K562 (cell line): ENCODE measurements at regions not wholly inside any gene's neighbourhood (a gene's known extent, or its start where the extent isn't known, plus 50 kb on each side); places are given as distances from the start of the nearest gene placed in this dataset.

ENCODE experiments used
- ATAC-seq: fragments of 200-7000 bp; cut with Tn5 transposase; 3 replicates; pipeline ENCODE4 v1.9.1; 2020; ENCODE audit warnings: moderate library complexity
- BruUV-seq: library from RNA; stranded (reverse); fragments of 400-500 nt; replicated peaks from 2 replicates; lab custom pipeline; 2021; lab: Mats Ljungman, UMichigan
- CTCF ChIA-PET: fragments of 300-600 bp; formaldehyde crosslinking; extraction: SDS; loops from one replicate; lab custom pipeline; 2021; ENCODE audit warnings: low intra/inter-chr PET ratio; lab: Yijun Ruan, JAX
- POLR2A ChIA-PET: fragments of 300-600, 350-650 bp; sonication (Branson Sonifier 250); formaldehyde crosslinking; extraction: SDS; loops from one replicate; lab custom pipeline; 2021; ENCODE audit warnings: antibody characterized with exemption, inconsistent platforms; lab: Yijun Ruan, JAX
- DNase-seq, 4 experiments: peaks; one replicate each; pipeline versions ENCODE4 v3.0.0 to v3.0.0-alpha.2; 2011 to 2018; ENCODE audit warnings: low spot score in 3 of 4, mixed read lengths in 3 of 4; ENCODE audit errors: extremely low read depth in 1 of 4
- FAIRE-seq: peaks from 2 replicates; lab custom pipeline; 2011; peaks lifted over from hg19 to GRCh38; lab: Jason Lieb, UNC
- H2AFZ ChIP-seq: 2 replicates; pipeline ENCODE4 v1.6.0; 2011; ENCODE audit warnings: low read depth, low read length, control low read depth, inconsistent platforms
- H3K27ac ChIP-seq: fragments of 200-600 bp; 3 replicates; pipeline ENCODE4 v1.8.0; 2011; ENCODE audit warnings: low read depth, mild to moderate bottlenecking, control low read depth, inconsistent platforms, low read length, moderate library complexity, mixed read lengths; ENCODE audit errors: extremely low read depth
- H3K27me3 ChIP-seq, 2 experiments: fragments of 300-600 bp in 1 of 2; 2 replicates in 1 of 2; 3 replicates in 1 of 2; pipeline versions ENCODE4 v1.6.0 to v1.8.0; 2011; ENCODE audit warnings: inconsistent platforms in 2 of 2, low read length in 2 of 2, mild to moderate bottlenecking in 1 of 2, mixed read lengths in 1 of 2, moderate library complexity in 1 of 2; ENCODE audit not compliant: control insufficient read depth in 2 of 2, insufficient read depth in 2 of 2
- H3K36me3 ChIP-seq: fragments of 300-600 bp; 3 replicates; pipeline ENCODE4 v1.8.0; 2011; ENCODE audit warnings: mild to moderate bottlenecking, low read length, inconsistent platforms; ENCODE audit not compliant: control insufficient read depth, insufficient read depth
- H3K4me1 ChIP-seq, 2 experiments: fragments of 200-600 bp in 1 of 2; replicated peaks in 1 of 2; 2 replicates in 1 of 2; 3 replicates in 1 of 2; pipeline versions ENCODE4 v1.5.1 to v1.8.0; 2011; ENCODE audit warnings: inconsistent platforms in 2 of 2, low read length in 2 of 2, mild to moderate bottlenecking in 1 of 2, mixed read lengths in 1 of 2, moderate library complexity in 1 of 2; ENCODE audit not compliant: control insufficient read depth in 2 of 2, insufficient read depth in 2 of 2
- H3K4me2 ChIP-seq: 2 replicates; pipeline ENCODE4 v1.6.1; 2011; ENCODE audit warnings: low read length, control low read depth, inconsistent platforms, mixed read lengths; ENCODE audit not compliant: insufficient read depth
- H3K4me3 ChIP-seq: fragments of 200-600 bp; sonication (generic), shearing (Covaris generic); 2 replicates; pipeline ENCODE4 v1.5.1; 2016; ENCODE audit warnings: control low read depth, inconsistent platforms
- H3K79me2 ChIP-seq: fragments of 200-600 bp; 3 replicates; pipeline ENCODE4 v1.8.0; 2011; ENCODE audit warnings: low read length, inconsistent platforms; ENCODE audit not compliant: control insufficient read depth, insufficient read depth
- H3K9ac ChIP-seq, 2 experiments: 2 replicates each; pipeline versions ENCODE4 v1.6.0 to v1.6.1; 2011; ENCODE audit warnings: low read depth in 2 of 2, low read length in 2 of 2, control low read depth in 1 of 2, inconsistent platforms in 1 of 2, mild to moderate bottlenecking in 1 of 2, mixed read lengths in 1 of 2; ENCODE audit not compliant: insufficient read depth in 1 of 2
- H3K9me1 ChIP-seq: one replicate; pipeline ENCODE4 v1.6.0; 2011; ENCODE audit warnings: inconsistent platforms, mild to moderate bottlenecking, low read length, moderate library complexity; ENCODE audit not compliant: control insufficient read depth, insufficient read depth
- H3K9me3 ChIP-seq: replicated peaks from 2 replicates; pipeline ENCODE4 v1.5.1; 2011; ENCODE audit warnings: low read depth, low read length, inconsistent platforms; ENCODE audit not compliant: control insufficient read depth, insufficient read depth
- H4K20me1 ChIP-seq: replicated peaks from 2 replicates; pipeline ENCODE4 v1.6.1; 2011; ENCODE audit warnings: low read length, inconsistent platforms, mixed read lengths; ENCODE audit not compliant: control insufficient read depth, insufficient read depth
- CBX3 ChIP-seq, 2 experiments: IDR thresholded peaks; 1 replicate in 1 of 2; 2 replicates in 1 of 2; pipeline ENCODE4 v1.6.1; 2012; ENCODE audit warnings: inconsistent platforms in 2 of 2, low read length in 2 of 2, borderline replicate concordance in 1 of 2, control low read depth in 1 of 2
- ETV5 ChIP-seq: sonication (generic); formaldehyde crosslinking; IDR thresholded peaks from 2 replicates; pipeline ENCODE4 v1.4.0; 2020; ENCODE audit warnings: low read depth, mild to moderate bottlenecking, missing genetic modification reagents
- GTF2E2 ChIP-seq: fragments of 200-800 bp; sonication (Bioruptor generic); IDR thresholded peaks from 2 replicates; pipeline ENCODE4 v1.6.1; 2016; ENCODE audit warnings: missing genetic modification characterization, missing compliant biosample characterization
- HDAC6 ChIP-seq: IDR thresholded peaks from 2 replicates; pipeline ENCODE4 v1.6.1; 2012; ENCODE audit warnings: low read depth, mild to moderate bottlenecking, control low read depth, inconsistent platforms, low read length, moderate library complexity
- NBN ChIP-seq: fragments of 450-650 bp; IDR thresholded peaks from 2 replicates; pipeline ENCODE4 v1.6.1; 2016; ENCODE audit warnings: low read depth, mild to moderate bottlenecking
- RFX7 ChIP-seq: fragments of 250-450 bp; sonication (Bioruptor Pico); IDR thresholded peaks from 2 replicates; pipeline ENCODE4 v1.5.1; 2021; ENCODE audit warnings: mild to moderate bottlenecking
- SNIP1 ChIP-seq: fragments of 450-650 bp; IDR thresholded peaks from 2 replicates; pipeline ENCODE4 v1.7.1; 2017; ENCODE audit warnings: low read depth, mild to moderate bottlenecking
- TAF9B ChIP-seq: fragments of 450-650 bp; IDR thresholded peaks from 2 replicates; pipeline ENCODE4 v1.6.1; 2018; ENCODE audit warnings: mild to moderate bottlenecking; ENCODE audit not compliant: partially characterized antibody
- ZNF146 ChIP-seq: IDR thresholded peaks from one replicate; pipeline ENCODE4 v1.6.1; 2018; ENCODE audit warnings: missing compliant biosample characterization; ENCODE audit not compliant: unreplicated experiment
- WGBS: fragments of 100-300 bp; shearing (Covaris generic); methylation state at CpG from one replicate; pipeline ENCODE4 v1.1.6; 2016; ENCODE audit warnings: low coverage, mixed read lengths; ENCODE audit not compliant: insufficient coverage; ENCODE audit errors: missing lambda C conversion rate; 5-methylcytosine and 5-hydroxymethylcytosine counted together
- in situ Hi-C: fragments of 300-500 bp; cut with MboI; formaldehyde crosslinking; loops from 4 replicates; pipeline ENCODE4 v1.15.0; 2018; ENCODE audit warnings: inconsistent platforms, mixed read lengths
- intact Hi-C: fragments of 100-400 bp; cut with micrococcal nuclease; formaldehyde crosslinking; loops from 2 replicates; pipeline ENCODE4 v1.14.2; 2022
- TF ChIP-seq, protein P1 (sequence below): fragments of 450-650 bp; IDR thresholded peaks from 2 replicates; pipeline ENCODE4 v1.6.1; 2016; ENCODE audit warnings: mild to moderate bottlenecking
- TF ChIP-seq, protein P2 (sequence below): fragments of 450-650 bp; IDR thresholded peaks from 2 replicates; pipeline ENCODE4 v1.6.1; 2016; ENCODE audit warnings: antibody characterized with exemption
- TF ChIP-seq, protein P3 (sequence below): fragments of 450-650 bp; formaldehyde crosslinking; IDR thresholded peaks from 2 replicates; pipeline ENCODE4 v1.4.0; 2020; ENCODE audit warnings: mild to moderate bottlenecking, moderate library complexity

DNA sequence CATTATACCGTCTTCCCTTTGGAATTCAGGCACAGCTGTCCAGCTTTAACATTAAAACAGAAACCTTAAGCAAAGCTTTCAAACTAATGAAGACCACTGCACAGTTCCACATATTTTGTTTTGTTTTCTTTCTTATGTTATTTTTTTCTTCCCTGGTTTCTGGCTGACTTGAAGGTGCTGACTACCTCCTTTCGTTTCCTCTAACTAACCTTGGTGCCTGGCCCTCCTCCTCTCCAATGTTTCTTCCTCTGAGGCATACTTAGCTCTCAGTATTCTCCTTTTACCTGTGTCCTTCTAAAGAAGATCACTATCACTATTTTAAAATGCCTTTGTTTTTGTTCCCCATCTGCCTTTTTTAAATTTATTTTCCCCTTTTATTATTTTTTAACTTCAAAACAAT is 433.3 kb upstream of the SPHKAP start (continued):
- TF ChIP-seq ETV5 (CRISPR knock-in tag) (no peak), GTF2E2 (no peak), NBN (no peak), CBX3 (IDR thresholded peaks at IDR 0.05; ENCODE audit: borderline replicate concordance in 1 of 2, low read length in 2 of 2) (no peak), TAF9B (no peak)
- TF ChIP-seq, protein P1, sequence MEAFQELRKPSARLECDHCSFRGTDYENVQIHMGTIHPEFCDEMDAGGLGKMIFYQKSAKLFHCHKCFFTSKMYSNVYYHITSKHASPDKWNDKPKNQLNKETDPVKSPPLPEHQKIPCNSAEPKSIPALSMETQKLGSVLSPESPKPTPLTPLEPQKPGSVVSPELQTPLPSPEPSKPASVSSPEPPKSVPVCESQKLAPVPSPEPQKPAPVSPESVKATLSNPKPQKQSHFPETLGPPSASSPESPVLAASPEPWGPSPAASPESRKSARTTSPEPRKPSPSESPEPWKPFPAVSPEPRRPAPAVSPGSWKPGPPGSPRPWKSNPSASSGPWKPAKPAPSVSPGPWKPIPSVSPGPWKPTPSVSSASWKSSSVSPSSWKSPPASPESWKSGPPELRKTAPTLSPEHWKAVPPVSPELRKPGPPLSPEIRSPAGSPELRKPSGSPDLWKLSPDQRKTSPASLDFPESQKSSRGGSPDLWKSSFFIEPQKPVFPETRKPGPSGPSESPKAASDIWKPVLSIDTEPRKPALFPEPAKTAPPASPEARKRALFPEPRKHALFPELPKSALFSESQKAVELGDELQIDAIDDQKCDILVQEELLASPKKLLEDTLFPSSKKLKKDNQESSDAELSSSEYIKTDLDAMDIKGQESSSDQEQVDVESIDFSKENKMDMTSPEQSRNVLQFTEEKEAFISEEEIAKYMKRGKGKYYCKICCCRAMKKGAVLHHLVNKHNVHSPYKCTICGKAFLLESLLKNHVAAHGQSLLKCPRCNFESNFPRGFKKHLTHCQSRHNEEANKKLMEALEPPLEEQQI = no peak

DNA sequence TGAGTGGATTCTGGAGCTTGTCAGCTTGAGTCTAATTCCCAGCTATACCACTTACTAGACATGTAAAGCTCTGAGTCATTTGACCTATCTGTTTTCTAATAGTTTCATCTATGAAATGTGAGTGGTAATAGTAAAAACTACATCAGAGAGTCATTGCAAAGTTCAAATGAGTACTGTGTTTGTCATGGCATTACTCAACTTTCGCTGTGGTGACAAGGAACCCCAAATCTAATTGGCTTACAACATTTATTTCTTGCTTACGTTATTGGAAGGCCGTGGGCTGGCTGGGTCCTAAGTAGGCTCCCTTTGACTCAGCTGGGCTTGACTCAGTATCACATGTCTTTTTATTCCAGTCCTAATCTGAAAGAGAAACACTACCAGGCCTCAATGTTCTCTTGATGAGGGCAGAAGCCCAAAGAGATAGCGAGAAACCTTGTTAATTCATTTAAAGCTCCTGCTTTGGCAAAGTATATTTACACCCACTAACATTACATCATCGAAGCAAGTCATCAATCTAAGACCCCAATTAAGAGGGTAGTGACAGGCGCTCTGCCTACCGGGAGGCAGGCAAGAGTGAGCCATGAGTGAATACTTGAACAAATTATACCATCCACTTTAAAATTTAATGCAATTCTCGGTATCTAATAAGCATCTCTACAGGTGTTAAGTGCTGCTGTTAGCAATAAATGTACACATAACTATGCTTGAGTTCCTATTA is 431.8 kb upstream of the SPHKAP start:
- Histone ChIP-seq H3K27me3 (no peaks in the 10 kb centered on the region), H3K36me3 (no peaks in the 10 kb centered on the region), H3K79me2 (no peaks in the 10 kb centered on the region), H3K4me1 (no peaks in the 10 kb centered on the region), H3K9me3 (no peaks in the 10 kb centered on the region), H3K9ac (no peak overlapping the region), H3K4me2 (no peak overlapping the region), H3K9me1 (no peaks in the 10 kb centered on the region), H2AFZ (no peak overlapping the region), H3K4me3 (no peak overlapping the region), H3K27ac (no peak overlapping the region), H4K20me1 (no peaks in the 10 kb centered on the region)
- ChIA-PET CTCF (no interaction called here), POLR2A (no interaction called here)
- in situ Hi-C loops (no loop called here), intact Hi-C loops (no loop called here)
- no TSS peak for BruUV-seq
- DNase-seq (no peak), ATAC-seq (no peak), FAIRE-seq (no peak)
- 0% methylated on average over 8 of the region's 8 CpGs for WGBS
- TF ChIP-seq SNIP1 (no peak), HDAC6 (no peak), ZNF146 (CRISPR knock-in tag) (no peak), RFX7 (CRISPR knock-in tag) (no peak)
- TF ChIP-seq, protein P2, sequence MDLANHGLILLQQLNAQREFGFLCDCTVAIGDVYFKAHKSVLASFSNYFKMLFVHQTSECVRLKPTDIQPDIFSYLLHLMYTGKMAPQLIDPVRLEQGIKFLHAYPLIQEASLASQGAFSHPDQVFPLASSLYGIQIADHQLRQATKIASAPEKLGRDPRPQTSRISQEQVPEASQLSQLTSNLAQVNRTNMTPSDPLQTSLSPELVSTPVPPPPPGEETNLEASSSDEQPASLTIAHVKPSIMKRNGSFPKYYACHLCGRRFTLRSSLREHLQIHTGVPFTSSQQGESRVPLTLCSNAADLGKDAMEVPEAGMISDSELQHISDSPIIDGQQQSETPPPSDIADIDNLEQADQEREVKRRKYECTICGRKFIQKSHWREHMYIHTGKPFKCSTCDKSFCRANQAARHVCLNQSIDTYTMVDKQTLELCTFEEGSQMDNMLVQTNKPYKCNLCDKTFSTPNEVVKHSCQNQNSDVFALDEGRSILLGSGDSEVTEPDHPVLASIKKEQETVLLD = no peak
- TF ChIP-seq, protein P3, sequence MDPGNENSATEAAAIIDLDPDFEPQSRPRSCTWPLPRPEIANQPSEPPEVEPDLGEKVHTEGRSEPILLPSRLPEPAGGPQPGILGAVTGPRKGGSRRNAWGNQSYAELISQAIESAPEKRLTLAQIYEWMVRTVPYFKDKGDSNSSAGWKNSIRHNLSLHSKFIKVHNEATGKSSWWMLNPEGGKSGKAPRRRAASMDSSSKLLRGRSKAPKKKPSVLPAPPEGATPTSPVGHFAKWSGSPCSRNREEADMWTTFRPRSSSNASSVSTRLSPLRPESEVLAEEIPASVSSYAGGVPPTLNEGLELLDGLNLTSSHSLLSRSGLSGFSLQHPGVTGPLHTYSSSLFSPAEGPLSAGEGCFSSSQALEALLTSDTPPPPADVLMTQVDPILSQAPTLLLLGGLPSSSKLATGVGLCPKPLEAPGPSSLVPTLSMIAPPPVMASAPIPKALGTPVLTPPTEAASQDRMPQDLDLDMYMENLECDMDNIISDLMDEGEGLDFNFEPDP (CRISPR knock-in tag) = no peak
